CD4-positive, CD25-positive, alpha-beta regulatory T cell (primary cell): ENCODE measurements at regions not wholly inside any gene's neighbourhood (a gene's known extent, or its start where the extent isn't known, plus 50 kb on each side); places are given as distances from the start of the nearest gene placed in this dataset.
A peak's percentile ranks its signal among the peaks of the same experiment; 100 is the strongest.

Experiments used
- ATAC-seq, 2 donors: fragments of 150-1000 bp; cut with Tn5 transposase; one replicate each; pipeline ENCODE4 v1.10.0; 2021; ENCODE audit warnings: low read depth in 2 of 2, moderate number of reproducible peaks in 2 of 2, moderate library complexity in 1 of 2
- DNase-seq, 3 donors: peaks; one replicate each; pipeline versions ENCODE4 v3.0.0 to v3.0.0-alpha.2; 2012 to 2022; ENCODE audit warnings: mixed read lengths in 1 of 3
- H3K27ac ChIP-seq: one replicate; pipeline ENCODE4 v1.7.0; 2013; ENCODE audit warnings: mild to moderate bottlenecking, low read length; ENCODE audit not compliant: insufficient read depth, poor library complexity, severe bottlenecking
- H3K27me3 ChIP-seq: one replicate; pipeline ENCODE4 v1.7.0; 2013; ENCODE audit warnings: low read length; ENCODE audit not compliant: control insufficient read depth, insufficient read depth
- H3K36me3 ChIP-seq: one replicate; pipeline ENCODE4 v1.7.0; 2013; ENCODE audit warnings: mild to moderate bottlenecking, low read length, moderate library complexity; ENCODE audit not compliant: control insufficient read depth, insufficient read depth
- H3K4me1 ChIP-seq: 2 replicates; pipeline ENCODE4 v1.7.0; 2013; ENCODE audit warnings: mild to moderate bottlenecking, low read length; ENCODE audit not compliant: insufficient read depth, control insufficient read depth, poor library complexity, severe bottlenecking
- H3K4me3 ChIP-seq: one replicate; pipeline ENCODE4 v1.7.0; 2013; ENCODE audit warnings: low read depth, mild to moderate bottlenecking, low read length, moderate library complexity
- H3K9me3 ChIP-seq, 2 experiments: 1 replicate in 1 of 2; 2 replicates in 1 of 2; pipeline ENCODE4 v1.7.0; 2013; ENCODE audit warnings: low read length in 2 of 2, mild to moderate bottlenecking in 1 of 2, moderate library complexity in 1 of 2; ENCODE audit not compliant: control insufficient read depth in 2 of 2
- H3K27ac Mint-ChIP-seq, 3 donors: one replicate each; pipeline ENCODE4 v1.8.0; 2020 to 2022; ENCODE audit warnings: mild to moderate bottlenecking in 3 of 3, mixed read lengths in 3 of 3, moderate library complexity in 2 of 3
- H3K27me3 Mint-ChIP-seq: one replicate; pipeline ENCODE4 v1.8.0; 2022; ENCODE audit warnings: mild to moderate bottlenecking, mixed read lengths
- H3K36me3 Mint-ChIP-seq: one replicate; pipeline ENCODE4 v1.8.0; 2020; ENCODE audit warnings: mixed read lengths
- H3K4me1 Mint-ChIP-seq, 4 donors: one replicate each; pipeline ENCODE4 v1.8.0; 2020 to 2022; ENCODE audit warnings: mixed read lengths in 4 of 4, mild to moderate bottlenecking in 1 of 4
- H3K4me3 Mint-ChIP-seq, 4 donors: one replicate each; pipeline ENCODE4 v1.8.0; 2020 to 2022; ENCODE audit warnings: mild to moderate bottlenecking in 4 of 4, mixed read lengths in 4 of 4, moderate library complexity in 3 of 4
- H3K9me3 Mint-ChIP-seq, 7 donors: one replicate each; pipeline ENCODE4 v1.8.0; 2020 to 2022; ENCODE audit warnings: mixed read lengths in 7 of 7, mild to moderate bottlenecking in 3 of 7, moderate library complexity in 2 of 7

GRCh38 chr4:25585901-25586523 lies 69.6 kb upstream of the SLC34A2 start:
- Histone ChIP-seq H3K4me3 (no peak overlapping the region), H3K27me3 (no peaks in the 10 kb centered on the region), H3K9me3 (no peaks in the 10 kb centered on the region), H3K27ac (no peak overlapping the region), H3K4me1 (no peaks in the 10 kb centered on the region), H3K36me3 (no peaks in the 10 kb centered on the region)
- ATAC-seq: no peak
- Mint-ChIP-seq H3K27ac (no peak overlapping the region), H3K27me3 (no peaks in the 10 kb centered on the region), H3K36me3 (no peaks in the 10 kb centered on the region), H3K4me1 (no peaks in the 10 kb centered on the region), H3K9me3 (peaks cover 0 to 5% (median 0%) of the 10 kb centered on the region in 7 donors), H3K4me3 (no peak overlapping the region)
- DNase-seq: no peak

DNA sequence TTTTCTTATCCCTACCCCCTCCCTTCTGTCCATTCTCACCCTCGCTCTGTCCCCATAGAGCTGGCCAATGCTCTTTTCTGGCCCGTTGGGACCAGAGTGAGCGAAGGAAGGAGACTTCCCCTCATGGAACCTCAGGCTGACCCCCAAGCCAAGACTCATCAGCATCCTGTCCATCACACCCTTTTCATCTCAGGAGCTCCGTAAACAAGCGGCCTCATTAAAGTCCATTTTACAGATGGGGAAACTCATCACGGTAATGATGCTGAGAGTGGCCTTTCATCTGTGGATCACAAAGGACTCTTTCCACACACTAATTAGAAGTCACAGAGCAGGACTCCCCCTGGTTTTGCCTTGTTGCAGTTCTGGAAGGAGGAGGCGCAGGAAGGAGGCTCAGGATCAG lies 67.4 kb upstream of the SLC34A2 start:
- Histone ChIP-seq H3K27me3 (no peaks in the 10 kb centered on the region), H3K27ac (no peak overlapping the region), H3K36me3 (no peaks in the 10 kb centered on the region), H3K4me3 (no peak overlapping the region), H3K4me1 (no peaks in the 10 kb centered on the region), H3K9me3 (no peaks in the 10 kb centered on the region)
- no peaks in the 10 kb centered on the region for H3K27me3 Mint-ChIP-seq
- peaks cover 0 to 3% (median 0%) of the 10 kb centered on the region in 7 donors for H3K9me3 Mint-ChIP-seq
- ATAC-seq (no peak), DNase-seq (no peak)
- H3K4me1 Mint-ChIP-seq: no peaks in the 10 kb centered on the region
- H3K36me3 Mint-ChIP-seq: no peaks in the 10 kb centered on the region
- no peak overlapping the region for H3K27ac Mint-ChIP-seq
- H3K4me3 Mint-ChIP-seq: no peak overlapping the region

DNA sequence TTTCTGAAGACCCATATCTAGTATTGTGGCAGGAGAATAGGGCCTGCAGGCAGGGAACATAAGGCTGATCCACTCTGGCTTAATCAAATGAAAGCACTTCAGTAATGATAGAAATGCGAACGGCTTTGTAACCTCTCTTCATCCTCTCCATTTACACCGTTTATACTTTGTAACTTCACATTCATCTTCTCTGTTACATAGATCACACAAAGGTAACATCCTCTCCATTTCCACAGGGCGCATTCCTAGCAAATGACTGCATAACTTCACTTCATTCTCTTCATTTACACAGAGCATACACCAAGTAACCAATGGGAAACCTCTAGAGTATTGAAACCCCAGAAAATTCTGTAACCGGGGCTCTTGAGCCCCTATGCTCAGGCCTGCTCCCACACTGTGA lies 65.5 kb upstream of the SLC34A2 start:
- H3K27ac ChIP-seq: no peak overlapping the region
- H3K27me3 ChIP-seq: no peaks in the 10 kb centered on the region
- H3K36me3 ChIP-seq: no peaks in the 10 kb centered on the region
- Mint-ChIP-seq H3K27ac (no peak overlapping the region), H3K4me3 (no peak overlapping the region), H3K36me3 (no peaks in the 10 kb centered on the region), H3K4me1 (no peaks in the 10 kb centered on the region), H3K27me3 (no peaks in the 10 kb centered on the region), H3K9me3 (peaks cover 0 to 7% (median 3%) of the 10 kb centered on the region in 7 donors)
- no peaks in the 10 kb centered on the region for H3K4me1 ChIP-seq
- ATAC-seq (no peak), DNase-seq (no peak)
- no peaks in the 10 kb centered on the region for H3K9me3 ChIP-seq
- H3K4me3 ChIP-seq: no peak overlapping the region

DNA sequence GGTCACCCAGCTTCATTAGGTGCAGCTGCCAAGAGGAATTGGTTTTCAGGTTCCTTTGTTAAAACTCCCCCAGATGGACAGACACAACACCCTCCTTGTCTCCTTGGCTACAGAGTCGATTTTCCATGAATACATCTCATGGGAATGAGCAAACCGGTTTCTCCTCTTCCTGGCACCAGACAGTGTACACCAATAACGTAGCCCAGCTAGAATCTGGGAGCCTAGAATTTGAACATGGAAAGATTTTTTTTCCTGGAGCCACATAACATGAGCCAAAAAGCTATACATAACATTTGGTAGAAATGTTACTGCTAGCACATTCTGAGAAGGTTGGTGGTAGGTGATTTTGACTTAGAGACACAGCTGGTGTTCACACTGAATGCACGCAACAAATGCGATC lies 62.9 kb upstream of the SLC34A2 start:
- H3K9me3 Mint-ChIP-seq: peaks cover 2 to 19% (median 3%) of the 10 kb centered on the region in 7 donors
- no peaks in the 10 kb centered on the region for H3K4me1 Mint-ChIP-seq
- peak overlapping the region in 1 of 3 donors; percentile 26 for H3K27ac Mint-ChIP-seq
- H3K27me3 Mint-ChIP-seq: no peaks in the 10 kb centered on the region
- no peaks in the 10 kb centered on the region for H3K36me3 Mint-ChIP-seq
- ATAC-seq (no peak), DNase-seq (no peak)
- Histone ChIP-seq H3K9me3 (no peaks in the 10 kb centered on the region), H3K27ac (no peak overlapping the region), H3K4me3 (no peak overlapping the region), H3K36me3 (no peaks in the 10 kb centered on the region), H3K4me1 (no peaks in the 10 kb centered on the region), H3K27me3 (no peaks in the 10 kb centered on the region)
- no peak overlapping the region for H3K4me3 Mint-ChIP-seq
